Effector CD8-positive, alpha-beta T cell (primary cell): ENCODE measurements at regions not wholly inside any gene's neighbourhood (a gene's known extent, or its start where the extent isn't known, plus 50 kb on each side); places are given as distances from the start of the nearest gene placed in this dataset.
"Not testable (repeated sequence)": the region's sequence is repeated elsewhere in the genome, so short reads cannot be mapped to it uniquely, and the experiment has no call there.

Experiments used
- DNase-seq: peaks from one replicate; lab custom pipeline; 2025; lab: John Stamatoyannopoulos, UW

DNA sequence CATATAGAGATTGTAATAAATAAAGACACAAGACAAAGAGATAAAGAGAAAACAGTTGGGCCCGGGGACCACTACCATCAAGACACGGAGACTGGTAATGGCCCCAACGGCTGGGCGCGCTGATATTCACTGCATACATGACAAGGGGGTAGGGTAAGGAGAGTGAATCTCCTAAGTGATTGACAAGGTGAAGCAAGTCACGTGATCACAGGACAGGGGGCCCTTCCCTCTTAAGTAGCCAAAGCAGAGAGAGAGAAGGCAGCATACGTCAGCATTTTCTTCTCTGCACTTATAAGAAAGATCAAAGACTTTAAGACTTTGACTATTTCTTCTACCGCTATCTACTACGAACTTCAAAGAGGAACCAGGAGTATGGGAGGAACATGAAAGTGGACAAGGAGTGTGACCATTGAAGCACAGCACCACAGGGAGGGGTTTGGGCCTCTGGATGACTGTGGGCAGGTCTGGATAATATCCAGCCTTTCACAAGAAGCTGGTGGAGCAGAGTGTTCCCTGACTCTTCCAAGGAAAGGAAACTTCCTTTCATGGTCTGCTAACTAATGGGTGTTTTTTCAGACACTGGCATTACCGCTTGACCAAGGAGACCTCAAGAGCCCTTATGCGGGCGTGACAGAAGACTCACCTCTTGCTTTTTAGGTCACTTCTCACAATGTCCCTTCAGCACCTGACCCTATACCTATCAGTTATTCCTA, 75.6 kb downstream of the MRPL39 start:
- DNase-seq, result not testable (repeated sequence)

DNA sequence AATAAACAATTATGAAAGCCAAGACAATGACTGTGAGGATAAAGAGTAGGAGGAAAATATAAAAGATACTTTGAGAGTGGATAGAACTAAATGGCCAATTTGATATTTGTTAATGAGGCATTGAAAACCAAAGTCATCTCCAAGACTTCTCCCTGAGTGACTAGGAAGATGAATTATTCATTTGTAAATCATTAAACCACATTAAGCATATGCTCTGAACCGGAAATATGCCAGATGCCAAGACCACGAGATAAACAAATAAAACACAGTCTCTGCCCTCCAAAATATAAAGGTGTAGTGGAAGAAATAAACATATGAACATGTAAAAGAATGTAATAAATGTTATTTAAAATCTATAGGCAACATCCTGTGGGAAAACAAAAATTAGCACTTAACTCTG, 78.8 kb downstream of the MRPL39 start:
- DNase-seq, result no peak

DNA sequence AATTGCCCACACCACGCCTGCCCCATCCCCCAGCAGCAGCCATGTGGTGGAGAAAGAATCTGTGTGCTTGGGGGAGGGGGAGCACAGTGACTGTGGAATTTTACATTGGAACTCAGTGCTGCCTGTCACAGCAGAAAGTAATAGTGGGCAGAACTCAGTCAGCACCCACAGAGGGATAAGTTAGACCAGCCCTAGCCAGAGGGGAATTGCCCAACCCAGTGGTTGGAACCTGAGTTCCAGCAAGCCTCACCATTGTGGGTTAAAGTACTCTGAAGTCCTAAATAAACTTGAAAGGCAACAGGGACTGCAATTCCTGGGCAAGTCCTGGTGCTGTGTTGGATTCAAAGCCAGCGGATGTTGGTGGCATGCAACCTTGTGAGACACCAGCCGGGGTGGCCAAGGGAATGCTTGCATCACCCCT, 88.8 kb downstream of the MRPL39 start:
- no peak for DNase-seq

DNA sequence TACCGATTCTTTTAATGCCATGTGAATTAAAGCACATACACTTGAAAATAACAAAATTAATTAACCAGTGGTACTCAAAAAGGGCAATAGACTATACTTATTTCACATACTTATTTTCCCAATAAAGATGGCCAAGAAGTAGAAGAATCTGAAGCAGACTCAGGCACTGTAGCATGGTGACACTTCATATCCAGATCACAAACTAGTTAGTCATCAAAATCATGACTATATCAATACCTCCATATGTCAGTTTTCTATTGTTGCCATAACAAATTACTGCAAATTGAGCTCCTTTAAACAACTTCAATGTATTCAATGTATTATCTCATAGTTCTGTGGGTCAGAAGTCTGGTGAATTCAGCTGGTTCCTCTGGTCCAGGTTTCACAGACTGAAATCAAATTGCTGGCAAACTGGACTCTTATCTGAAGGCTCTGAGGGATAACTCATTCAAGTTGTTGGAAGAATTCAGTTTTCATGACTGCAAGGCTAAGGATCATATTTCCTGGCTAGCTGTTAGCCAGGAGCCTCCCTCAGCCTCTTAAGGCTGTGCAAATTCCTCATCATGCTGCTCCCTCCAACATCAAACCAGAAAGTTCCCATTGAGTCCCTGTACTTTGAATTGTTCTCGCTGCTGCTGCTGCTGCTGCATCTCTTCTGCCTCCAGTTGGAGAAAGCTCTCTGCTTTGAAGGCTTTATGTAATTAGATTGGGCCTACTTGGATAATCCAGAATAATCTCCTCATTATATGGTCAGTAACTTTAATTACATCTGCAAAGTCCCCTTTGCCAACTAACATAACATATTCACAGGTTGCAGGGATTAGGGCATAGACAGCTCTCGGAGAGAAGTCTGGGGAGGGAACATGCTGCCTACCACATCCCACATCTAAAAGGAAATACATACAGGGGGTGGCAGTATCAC, 91.5 kb downstream of the MRPL39 start:
- no peak for DNase-seq

DNA sequence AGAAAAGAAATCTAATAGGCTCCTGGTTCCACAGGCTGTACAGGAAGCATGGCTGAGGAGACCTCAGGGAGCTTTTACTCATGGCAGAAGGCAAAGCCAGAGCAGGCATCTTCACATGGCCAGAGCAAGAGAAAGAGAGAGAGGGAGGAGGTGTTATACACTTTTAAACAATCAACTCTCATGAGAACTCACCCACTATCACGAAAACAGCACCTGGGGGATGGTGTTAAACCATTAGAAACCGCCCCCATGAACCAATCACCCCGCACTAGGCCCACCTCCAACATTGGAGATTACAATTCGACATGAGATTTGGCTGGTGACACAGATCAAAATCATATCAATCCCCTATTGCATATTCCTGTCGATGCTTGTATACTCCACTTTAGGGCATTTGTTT, 93.5 kb downstream of the MRPL39 start:
- no peak for DNase-seq

DNA sequence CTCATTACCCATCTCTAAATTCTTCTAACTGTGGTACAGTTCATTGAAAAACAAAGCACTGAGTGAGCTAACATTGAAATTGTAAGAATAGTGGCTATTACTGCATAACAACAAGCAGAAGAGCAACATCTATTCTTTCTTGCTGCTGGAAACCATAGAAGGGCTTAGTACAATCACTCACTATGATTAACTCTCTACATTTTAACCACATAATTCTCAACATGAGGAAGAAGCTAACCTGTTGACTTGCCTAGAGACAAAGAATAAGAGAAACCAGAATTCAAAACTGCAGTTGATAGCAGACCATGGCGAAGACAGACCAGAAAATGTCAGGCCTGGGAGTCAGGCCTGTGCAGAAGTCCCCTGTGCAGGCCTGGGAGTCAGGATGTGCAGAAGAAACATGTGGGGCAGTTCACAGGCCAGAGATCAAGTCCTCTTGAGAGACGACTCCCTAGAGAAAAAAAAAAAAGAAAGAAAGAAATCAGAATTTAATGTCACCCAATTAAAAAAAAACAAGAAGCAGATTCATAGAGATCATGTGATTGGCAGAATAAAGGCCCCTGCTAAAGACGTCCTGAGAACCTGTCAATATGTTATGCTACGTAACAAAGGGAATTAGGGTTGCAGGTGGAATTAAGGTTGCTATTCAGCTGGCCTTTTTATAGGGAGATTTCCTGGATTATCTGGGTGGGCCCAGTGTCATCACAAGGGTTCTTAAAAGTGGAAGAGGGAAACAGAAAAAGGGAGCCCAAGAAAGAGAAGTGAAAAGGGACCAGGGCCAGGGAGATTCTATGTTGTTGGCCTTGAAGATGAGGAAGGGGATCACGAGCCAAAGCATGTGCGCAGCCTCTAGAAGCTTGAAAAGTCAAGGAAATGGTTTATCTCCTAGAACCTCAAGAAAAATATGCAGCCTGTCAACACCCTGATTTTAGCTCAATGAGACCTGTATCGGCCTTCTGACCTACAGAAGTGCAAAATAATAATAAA, 94.9 kb downstream of the MRPL39 start:
- DNase-seq, result no peak

DNA sequence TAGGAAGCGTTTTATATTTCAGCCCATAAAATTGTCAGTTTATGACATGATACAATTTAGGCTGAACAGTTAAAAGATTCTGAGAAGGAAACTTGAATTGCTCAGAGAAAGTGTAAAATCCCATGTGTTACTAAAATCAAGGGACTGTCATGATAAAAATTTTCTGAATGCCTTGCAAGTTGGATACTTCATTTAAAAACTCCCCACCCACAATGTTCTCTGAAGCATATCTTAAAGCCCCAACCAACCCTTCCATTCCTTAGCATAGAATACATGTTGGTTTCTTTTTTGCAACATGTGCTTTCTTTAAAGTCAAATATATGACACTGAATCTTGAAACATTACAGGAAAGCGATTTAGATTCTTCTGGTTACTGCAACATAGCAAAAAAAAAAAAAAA, 97.4 kb downstream of the MRPL39 start:
- DNase-seq, result no peak

DNA sequence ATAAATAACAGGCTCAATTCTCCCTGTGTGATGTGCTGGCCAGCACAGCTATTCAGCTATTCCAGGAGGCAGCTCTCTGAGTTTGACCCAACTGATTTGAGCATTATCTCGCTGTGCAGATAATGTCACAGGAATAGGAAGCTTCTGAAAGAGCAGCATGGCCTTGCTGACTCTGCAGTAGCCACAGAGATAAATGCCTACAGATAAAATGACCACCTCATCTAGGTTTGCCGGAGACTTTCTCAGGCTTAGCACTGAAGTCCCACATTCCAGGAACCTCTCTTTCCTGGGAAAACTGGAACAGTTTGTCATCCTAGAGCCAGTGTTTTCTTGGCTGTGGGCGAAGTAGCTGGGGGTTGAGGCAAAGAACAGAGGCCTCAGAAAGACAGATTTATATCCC, 98.9 kb downstream of the MRPL39 start:
- DNase-seq, result no peak

DNA sequence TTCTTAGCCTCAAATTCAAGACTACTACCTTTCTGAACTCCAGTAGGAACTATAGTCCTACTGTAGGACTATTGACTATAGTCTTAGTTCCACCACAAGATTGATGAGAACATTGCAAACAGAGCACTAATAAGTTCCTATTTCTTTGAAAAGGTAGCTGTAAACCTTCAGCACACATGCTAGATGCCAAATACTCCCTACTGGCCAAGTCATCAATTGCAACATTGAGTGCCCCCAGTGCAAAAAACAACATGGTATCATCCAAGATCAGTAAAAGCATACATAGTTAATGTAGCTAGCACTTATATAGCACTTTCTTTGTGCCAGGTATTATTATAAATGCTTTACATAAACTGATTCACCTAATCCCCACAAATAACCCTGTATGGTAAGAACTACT, 99.8 kb downstream of the MRPL39 start:
- DNase-seq, result no peak

DNA sequence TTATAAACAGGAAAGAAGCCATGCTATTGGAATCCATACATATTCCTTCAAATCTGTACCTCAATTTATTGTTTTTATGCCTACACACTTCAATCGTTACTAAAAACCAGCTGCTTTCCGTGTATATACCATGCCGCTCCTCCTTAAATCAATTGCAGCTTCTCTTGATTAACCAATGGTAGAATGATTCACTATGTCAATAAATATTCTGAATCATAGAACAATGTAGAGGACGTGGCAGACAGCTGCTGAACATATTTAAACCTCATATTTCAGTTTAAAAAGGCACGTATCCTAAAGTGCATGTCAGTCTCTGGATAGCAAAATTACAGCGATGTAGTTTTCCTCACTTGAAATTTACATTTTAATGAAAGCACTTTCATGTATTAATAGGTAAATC, 100.4 kb downstream of the MRPL39 start:
- no peak for DNase-seq

DNA sequence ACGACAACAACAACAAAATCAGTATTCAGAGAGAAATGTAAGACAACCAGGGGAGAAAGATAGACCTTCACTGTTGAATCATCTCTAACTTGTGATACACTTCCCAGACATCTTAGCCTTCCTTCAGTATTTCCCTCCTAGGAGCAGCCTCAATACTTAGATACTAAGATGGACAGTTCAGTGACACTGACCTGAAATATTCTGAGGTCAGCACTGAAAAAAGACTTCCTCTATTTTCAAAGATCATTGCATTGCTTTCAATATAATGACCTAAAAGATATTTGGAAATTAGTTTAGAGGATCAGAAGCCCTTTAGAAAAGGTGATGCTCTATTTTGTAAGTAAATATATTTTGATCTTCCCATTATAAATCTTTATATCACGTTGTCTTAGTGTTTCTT, 101.0 kb downstream of the MRPL39 start:
- no peak for DNase-seq

DNA sequence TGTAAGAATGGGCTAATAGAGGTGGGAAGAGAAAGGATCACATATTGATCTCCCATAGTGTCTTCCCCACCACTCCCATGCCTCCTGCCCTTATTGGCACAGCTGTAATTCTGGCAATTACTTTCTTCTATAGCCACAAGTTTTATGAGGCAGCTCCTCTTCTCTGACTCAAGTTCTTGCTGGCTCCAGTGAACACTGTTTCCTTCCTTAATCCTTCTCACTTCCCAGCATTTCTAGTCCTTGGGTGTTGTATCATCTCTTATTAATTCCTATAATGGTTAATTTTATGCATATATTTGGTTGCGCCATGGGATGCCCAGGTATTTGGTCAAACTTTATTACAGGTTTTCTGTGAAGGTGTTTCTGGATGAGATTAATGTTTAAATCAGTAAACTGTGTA, 103.3 kb downstream of the MRPL39 start:
- no peak for DNase-seq

DNA sequence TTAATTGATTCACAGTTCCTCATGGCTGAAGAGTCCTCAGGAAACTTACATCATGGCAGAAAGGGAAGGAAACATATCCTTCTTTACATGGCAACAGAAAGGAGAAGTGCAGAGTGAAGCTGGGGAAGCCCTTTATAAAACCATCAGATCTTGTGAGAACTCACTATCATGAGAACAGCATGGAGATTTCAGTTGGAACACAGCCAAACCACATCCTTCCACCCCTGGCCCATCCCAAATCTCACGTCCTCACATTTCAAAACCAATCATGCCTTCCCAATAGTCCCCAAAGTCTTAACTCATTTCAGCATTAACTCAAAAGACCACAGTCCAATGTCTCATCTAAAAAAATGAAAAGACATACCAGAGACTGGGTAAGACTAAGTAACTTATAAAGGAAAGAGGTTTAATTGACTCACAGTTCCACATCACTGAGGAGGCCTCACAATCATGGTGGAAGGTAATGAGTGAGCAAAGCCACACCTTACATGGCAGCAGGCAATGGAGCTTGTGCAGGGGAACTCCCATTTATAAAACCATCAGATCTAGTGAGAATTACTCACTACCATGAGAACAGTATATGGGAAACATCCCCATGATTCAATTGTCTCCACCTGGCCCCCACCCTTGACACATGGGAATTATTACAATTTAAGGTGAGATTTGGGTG, 105.2 kb downstream of the MRPL39 start:
- DNase-seq, result no peak

DNA sequence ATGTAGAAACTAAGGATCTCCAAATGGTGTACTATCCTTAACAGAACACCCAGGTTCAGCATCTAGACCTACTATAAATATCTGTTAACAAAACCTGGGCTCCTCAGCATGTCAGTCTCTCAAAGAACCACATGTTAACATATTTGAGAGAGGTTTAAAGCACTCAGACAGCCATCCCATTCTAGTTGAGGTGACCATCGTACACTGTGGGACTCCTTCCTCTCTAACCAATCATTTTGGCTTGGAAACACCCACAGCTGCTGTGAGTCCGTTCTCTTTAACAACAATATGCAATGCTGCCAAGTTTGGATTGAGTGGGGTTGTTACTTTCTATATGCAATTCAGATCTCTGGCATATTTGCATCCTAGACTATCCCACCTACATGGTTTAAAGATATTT, 105.8 kb downstream of the MRPL39 start:
- DNase-seq, result no peak

DNA sequence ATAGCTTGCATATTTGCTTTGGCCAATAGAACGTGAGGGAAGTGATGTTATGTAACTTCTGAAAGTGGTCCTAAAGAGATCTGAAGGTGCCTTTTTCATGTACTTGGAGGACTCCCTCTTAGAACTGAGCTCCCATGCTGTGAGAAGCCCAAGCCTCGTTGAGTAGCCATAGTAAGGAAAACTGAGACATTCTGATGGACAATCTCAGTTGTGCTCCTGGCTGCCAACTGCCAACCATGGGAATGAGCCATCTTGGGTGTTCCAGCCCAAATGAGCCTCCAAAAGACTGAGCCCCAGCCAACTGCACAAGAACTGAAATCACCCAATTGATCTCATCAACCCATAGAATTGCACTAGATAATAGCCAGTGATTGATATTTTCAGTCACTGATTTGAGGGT, 106.7 kb downstream of the MRPL39 start:
- no peak for DNase-seq

DNA sequence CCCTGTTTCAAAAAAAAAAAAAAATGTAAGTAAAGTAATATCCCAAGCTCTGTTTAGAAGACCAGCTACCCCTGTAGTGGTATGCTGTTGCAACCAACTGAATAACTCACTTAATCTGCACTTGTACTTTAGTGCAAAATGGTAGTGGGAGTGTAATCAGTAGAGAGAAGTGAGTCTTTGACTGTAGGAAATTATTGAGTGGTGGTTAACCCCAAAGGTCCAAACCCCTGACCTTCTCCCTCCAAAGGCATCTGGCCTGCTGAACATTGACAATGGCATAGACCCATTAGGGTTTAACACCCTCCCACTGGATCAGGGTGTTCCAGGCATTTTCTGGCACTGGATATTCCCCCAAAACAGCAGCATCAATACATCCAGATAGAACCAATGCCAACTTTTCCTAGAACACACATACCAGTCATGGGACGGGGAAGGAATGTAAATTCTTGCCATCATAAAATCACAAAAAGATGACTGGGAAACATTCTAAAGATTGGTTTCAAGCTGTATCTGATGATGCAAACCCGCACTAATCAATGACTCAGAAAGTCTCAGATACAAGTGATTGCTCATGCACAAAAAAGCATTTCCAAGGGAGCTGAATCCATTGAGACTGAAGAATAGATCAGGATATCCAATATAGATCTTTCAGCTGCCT, 110.3 kb downstream of the MRPL39 start:
- DNase-seq, result no peak

DNA sequence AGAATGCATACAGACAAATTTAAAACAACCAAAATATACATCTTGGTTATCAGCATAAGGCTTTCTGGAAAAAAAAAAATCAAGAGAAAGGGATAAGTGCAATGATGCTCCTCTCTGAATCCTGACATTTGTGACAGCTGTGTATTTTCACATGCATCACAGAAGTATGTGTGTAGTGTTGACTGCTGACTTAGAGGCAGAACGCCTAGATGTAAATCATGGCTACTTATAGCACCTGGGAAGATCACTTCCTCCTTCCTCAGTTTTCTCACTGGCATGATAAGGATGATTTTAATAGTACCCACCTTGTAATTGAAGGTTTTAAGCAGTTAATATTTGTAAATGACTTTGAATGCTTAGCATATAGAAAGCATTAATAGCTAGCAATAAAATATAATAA, 112.5 kb downstream of the MRPL39 start:
- no peak for DNase-seq

DNA sequence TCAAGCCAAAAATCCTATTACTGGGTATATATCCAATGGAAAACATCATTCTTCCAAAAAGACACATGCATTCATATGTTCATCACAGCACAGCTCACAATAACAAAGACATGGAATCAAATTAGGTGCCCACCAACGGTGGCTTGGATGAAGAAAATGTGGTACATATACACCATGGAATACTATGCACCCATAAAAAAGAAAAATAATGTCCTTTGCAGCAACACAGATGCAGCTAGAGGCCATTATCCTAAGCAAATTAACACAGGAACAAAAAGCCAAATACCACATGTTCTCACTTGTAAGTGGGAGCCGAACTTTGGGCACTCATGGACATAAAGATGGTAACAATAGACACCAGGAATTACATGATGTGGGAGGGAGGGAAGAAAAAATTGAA, 113.6 kb downstream of the MRPL39 start:
- DNase-seq, result no peak

DNA sequence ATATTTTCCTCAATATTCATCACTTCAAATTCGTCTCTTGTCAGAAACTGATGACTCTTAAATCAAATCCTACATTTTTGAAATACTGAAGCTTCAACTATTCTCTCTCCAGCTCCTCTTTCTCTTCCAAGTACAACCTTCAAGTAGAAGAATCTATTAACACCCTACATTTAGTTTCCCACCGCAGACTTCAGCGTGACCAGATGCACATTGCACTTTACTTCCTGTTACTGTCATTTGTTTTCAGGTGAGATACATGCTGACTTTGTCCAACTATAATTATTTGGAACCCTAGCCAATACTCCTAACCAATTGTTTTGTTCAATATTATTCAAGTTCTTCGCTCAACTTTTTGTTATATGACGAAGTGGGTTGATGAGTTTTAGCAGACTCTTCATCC, 116.0 kb downstream of the MRPL39 start:
- no peak for DNase-seq

DNA sequence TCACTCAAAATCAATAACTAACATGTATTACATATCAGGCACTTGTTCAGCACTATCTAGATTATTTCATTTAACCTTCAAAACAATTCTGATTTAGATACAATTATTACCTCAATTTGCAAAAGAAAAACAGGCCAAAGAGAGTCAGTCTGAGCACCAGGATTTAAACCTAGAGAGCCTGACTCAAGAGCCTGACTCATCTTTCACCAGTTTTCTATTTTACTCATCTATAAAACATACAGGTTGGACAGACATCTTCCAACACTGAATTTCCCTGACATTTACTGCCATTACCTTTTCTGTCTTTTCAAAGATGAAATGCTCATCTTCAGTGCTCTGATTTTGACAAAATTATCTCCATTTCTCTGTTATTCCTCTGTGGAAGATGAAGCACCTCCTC, 116.5 kb downstream of the MRPL39 start:
- DNase-seq, result no peak

DNA sequence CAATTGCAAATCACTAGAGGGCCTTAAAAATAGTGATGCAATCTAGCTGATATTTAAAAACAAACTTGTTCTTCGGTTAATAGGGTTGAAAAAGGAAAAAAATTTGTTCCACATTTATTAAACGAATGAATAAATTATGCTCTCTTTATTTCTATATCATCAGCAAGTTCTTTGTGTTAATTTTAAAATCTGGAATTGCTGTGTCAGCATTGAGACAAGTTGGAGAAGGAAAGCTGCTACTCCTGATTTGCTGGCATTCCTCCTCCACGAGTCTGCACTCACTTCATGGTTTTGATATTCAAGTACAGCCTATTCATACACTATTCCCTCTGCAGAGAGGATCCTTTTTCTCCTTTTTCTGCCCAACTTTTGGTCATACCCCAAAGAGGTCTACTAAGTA, 117.6 kb downstream of the MRPL39 start:
- no peak for DNase-seq
